ENCODE measurements at regions not wholly inside any gene's neighbourhood (a gene's known extent, or its start where the extent isn't known, plus 50 kb on each side); places are given as distances from the start of the nearest gene placed in this dataset.

- ChIA-PET POLR2A (no interaction called here), CTCF (ENCODE audit: low intra/inter-chr PET ratio, low total read pairs) (no interaction called here)
- H3K79me2 ChIP-seq (ENCODE audit: insufficient read depth, low read length) = no peaks in the 10 kb centered on the region
- H2AFZ ChIP-seq (ENCODE audit: low read length) = no peak overlapping the region
- H3K27ac ChIP-seq (ENCODE audit: extremely low read length, insufficient read depth, low read length) = no peak overlapping the region
- no peaks in the 10 kb centered on the region for H3K36me3 ChIP-seq (replicated peaks in 1 of 2; ENCODE audit: control insufficient read depth in 1 of 2, insufficient read depth in 2 of 2, low read length in 2 of 2)
- no peak overlapping the region for H3K9ac ChIP-seq (ENCODE audit: insufficient read depth, low read depth, low read length)
- no peaks in the 10 kb centered on the region for H3K9me3 ChIP-seq (ENCODE audit: low read length)
- no TSS peak for BruUV-seq (replicated peaks)
- no peak overlapping the region for H3K4me2 ChIP-seq (ENCODE audit: low read depth, low read length)
- WGBS (ENCODE audit: low lambda C conversion rate) = no CpG with 5 or more reads among the region's 1 CpG
- in situ Hi-C loops (cut with HindIII; ENCODE audit: extremely low pct_ligation_motif_present, low pct_unique_long_range_greater_than_20kb) (no loop called here), intact Hi-C loops (cut with micrococcal nuclease; ENCODE audit: unreplicated experiment) (no loop called here)
- no peaks in the 10 kb centered on the region for H3K27me3 ChIP-seq (ENCODE audit: control insufficient read depth in 1 of 2, insufficient read depth in 2 of 2, low read length in 2 of 2)
- FAIRE-seq (no peak), DNase-seq (ENCODE audit: low spot score) (no peak), ATAC-seq (peak; percentile 31; the same call in 1 of the 3 replicates)
- no peaks in the 10 kb centered on the region for H4K20me1 ChIP-seq (ENCODE audit: insufficient read depth, low read length)
- H3K4me3 ChIP-seq (replicated peaks in 1 of 3; ENCODE audit: insufficient read depth in 1 of 3, low read depth in 2 of 3, low read length in 3 of 3) = no peak overlapping the region
- H3K4me1 ChIP-seq (ENCODE audit: insufficient read depth, low read length) = peaks cover 6% of the 10 kb centered on the region
- TF ChIP-seq XRCC5 (optimal IDR thresholded peaks at IDR 0.05; ENCODE audit: low read length) = no peak
- TF ChIP-seq ZNF33B (CRISPR knock-in tag; IDR thresholded peaks at IDR 0.05) = no peak
- TF ChIP-seq PCBP1 (IDR thresholded peaks at IDR 0.05; ENCODE audit: borderline replicate concordance, low read depth, low read length) = no peak
- TF ChIP-seq AFF4 (CRISPR knock-in tag; IDR thresholded peaks at IDR 0.05) = no peak
- TF ChIP-seq ZNF367 (CRISPR knock-in tag; IDR thresholded peaks at IDR 0.05; ENCODE audit: borderline replicate concordance) = no peak
- no peak for TF ChIP-seq ZMYM2 (CRISPR knock-in tag; IDR thresholded peaks at IDR 0.05)
- TF ChIP-seq PRDM15 (CRISPR knock-in tag; IDR thresholded peaks at IDR 0.05) = no peak
- TF ChIP-seq CCDC6 (CRISPR knock-in tag; IDR thresholded peaks at IDR 0.05) = no peak
- TF ChIP-seq DNMT3B (CRISPR knock-in tag; conservative IDR thresholded peaks at IDR 0.05) = no peak
- no peak for TF ChIP-seq ZNF773 (CRISPR knock-in tag; IDR thresholded peaks at IDR 0.05; ENCODE audit: borderline replicate concordance)
- TF ChIP-seq HBP1 (CRISPR knock-in tag; IDR thresholded peaks at IDR 0.05; ENCODE audit: low read depth) = no peak
- TF ChIP-seq BORCS8-MEF2B (CRISPR knock-in tag; IDR thresholded peaks at IDR 0.05) = no peak
Observed at GRCh38 chr13:64052521-64052920, 2636.9 kb upstream of the PCDH20 start.
